Peyer's patch (tissue), 4 donors: ENCODE measurements at regions not wholly inside any gene's neighbourhood (a gene's known extent, or its start where the extent isn't known, plus 50 kb on each side); places are given as distances from the start of the nearest gene placed in this dataset.
"Not testable (repeated sequence)": the region's sequence is repeated elsewhere in the genome, so short reads cannot be mapped to it uniquely, and the experiment has no call there.

Source experiments
- DNase-seq, 3 donors: peaks; one replicate each; pipeline ENCODE4 v3.0.0-alpha.2; 2017 to 2019
- H3K27ac ChIP-seq, 4 donors: fragments of 200-600 bp; sonication (generic); one replicate each; pipeline ENCODE4 v1.5.1; 2016 to 2019
- H3K27me3 ChIP-seq, 2 donors: fragments of 200-600 bp; sonication (generic); one replicate each; pipeline ENCODE4 v1.5.1; 2019
- H3K36me3 ChIP-seq, 3 donors: fragments of 200-600 bp; sonication (generic); one replicate each; pipeline ENCODE4 v1.5.1; 2016 to 2019
- H3K4me1 ChIP-seq, 4 donors: fragments of 200-600 bp; sonication (generic); one replicate each; pipeline ENCODE4 v1.5.1; 2016 to 2019
- H3K4me3 ChIP-seq, 4 donors: fragments of 200-600 bp; sonication (generic); 1 replicate in 3 of 4; 2 replicates in 1 of 4; pipeline ENCODE4 v1.5.1; 2016 to 2019; ENCODE audit warnings: mild to moderate bottlenecking in 1 of 4
- H3K9me3 ChIP-seq, 4 donors: fragments of 200-600 bp; sonication (generic); one replicate each; pipeline ENCODE4 v1.5.1; 2016 to 2019; ENCODE audit warnings: mild to moderate bottlenecking in 1 of 4
- POLR2A ChIP-seq, 2 donors: fragments of 450-650 bp; IDR thresholded peaks; one replicate each; pipeline ENCODE4 v1.5.1; 2017; ENCODE audit warnings: antibody characterized with exemption in 2 of 2, mild to moderate bottlenecking in 2 of 2, moderate library complexity in 2 of 2
- TF ChIP-seq, protein P1 (sequence below), 6 experiments: fragments of 450-650 bp in 4 of 6; fragments of 200-600 bp in 2 of 6; sonication (generic) in 1 of 6; IDR thresholded peaks; one replicate each; pipeline ENCODE4 v1.5.1; 2017 to 2019; ENCODE audit warnings: antibody characterized with exemption in 6 of 6, mild to moderate bottlenecking in 3 of 6, moderate library complexity in 1 of 6

DNA sequence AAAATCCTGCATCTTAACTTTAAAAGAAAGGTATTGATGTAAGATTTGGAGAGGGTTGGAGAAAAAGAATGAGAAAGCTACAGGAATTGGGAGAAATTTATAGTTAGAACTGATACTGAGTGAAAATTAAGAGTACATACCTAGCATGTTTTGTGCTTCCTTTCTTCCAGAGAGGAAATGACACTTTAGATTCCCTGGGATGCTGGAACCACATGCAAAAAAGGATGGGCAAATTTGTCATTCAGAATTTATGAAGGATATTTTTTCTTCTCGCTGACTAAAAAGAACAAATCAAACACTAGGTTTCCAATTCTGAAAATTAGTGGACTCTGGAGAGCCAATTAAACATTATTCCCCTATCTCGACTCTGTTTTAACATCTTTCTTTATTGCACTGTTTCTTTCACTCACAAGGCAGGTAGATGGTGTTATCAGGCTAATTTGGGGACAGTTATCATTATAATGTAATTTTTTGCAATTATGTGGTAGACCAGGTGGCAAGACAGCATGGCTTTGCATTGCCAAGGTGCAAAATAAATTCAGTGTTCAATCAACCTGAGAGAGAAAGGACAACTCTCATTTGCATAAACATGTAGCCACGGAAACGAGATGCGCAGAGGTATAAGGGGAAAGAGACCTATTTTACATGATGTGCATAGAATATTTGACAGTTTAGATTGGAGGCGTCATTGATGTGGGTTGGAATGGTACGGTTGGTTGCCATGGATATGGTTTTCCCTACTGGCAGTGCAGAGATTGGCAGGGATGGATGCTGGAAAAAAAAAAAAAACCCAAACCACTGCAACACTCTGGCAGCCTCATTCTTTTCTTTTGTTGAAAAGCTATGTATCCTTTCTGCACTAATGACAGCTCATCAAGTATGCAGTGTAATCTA lies 320.4 kb upstream of the CCNH start:
- no peak for DNase-seq
- Histone ChIP-seq H3K9me3 (no peaks in the 10 kb centered on the region), H3K36me3 (no peaks in the 10 kb centered on the region), H3K27me3 (no peaks in the 10 kb centered on the region), H3K4me1 (no peaks in the 10 kb centered on the region), H3K27ac (no peak overlapping the region), H3K4me3 (no peak overlapping the region)
- TF ChIP-seq POLR2A (IDR thresholded peaks at IDR 0.05) = no peak
- TF ChIP-seq, protein P1, sequence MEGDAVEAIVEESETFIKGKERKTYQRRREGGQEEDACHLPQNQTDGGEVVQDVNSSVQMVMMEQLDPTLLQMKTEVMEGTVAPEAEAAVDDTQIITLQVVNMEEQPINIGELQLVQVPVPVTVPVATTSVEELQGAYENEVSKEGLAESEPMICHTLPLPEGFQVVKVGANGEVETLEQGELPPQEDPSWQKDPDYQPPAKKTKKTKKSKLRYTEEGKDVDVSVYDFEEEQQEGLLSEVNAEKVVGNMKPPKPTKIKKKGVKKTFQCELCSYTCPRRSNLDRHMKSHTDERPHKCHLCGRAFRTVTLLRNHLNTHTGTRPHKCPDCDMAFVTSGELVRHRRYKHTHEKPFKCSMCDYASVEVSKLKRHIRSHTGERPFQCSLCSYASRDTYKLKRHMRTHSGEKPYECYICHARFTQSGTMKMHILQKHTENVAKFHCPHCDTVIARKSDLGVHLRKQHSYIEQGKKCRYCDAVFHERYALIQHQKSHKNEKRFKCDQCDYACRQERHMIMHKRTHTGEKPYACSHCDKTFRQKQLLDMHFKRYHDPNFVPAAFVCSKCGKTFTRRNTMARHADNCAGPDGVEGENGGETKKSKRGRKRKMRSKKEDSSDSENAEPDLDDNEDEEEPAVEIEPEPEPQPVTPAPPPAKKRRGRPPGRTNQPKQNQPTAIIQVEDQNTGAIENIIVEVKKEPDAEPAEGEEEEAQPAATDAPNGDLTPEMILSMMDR (IDR thresholded peaks at IDR 0.05) = no peak

DNA sequence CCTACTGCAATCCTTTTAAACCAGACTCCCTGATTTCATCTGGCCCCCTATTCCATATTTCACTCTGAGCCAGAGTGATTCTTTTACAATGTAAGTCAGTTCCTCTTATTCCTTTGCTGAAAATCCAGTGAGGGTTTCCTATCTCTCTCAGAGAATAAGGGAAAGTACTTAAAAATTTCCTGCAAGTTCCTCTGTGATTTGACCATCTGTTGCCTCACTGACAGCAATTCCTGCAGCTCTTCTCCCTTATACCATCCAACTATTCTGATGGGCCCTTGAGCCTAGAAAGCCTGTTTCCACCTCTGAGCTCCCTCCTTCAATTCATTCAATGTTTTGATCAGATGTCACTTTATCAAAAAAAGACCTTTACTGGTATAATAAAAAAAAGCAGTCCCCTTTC lies 317.1 kb upstream of the CCNH start:
- H3K36me3 ChIP-seq = no peaks in the 10 kb centered on the region
- no peaks in the 10 kb centered on the region for H3K4me1 ChIP-seq
- H3K9me3 ChIP-seq = no peaks in the 10 kb centered on the region
- no peak overlapping the region for H3K4me3 ChIP-seq
- H3K27ac ChIP-seq = no peak overlapping the region
- H3K27me3 ChIP-seq = no peaks in the 10 kb centered on the region
- no peak for DNase-seq
- TF ChIP-seq, protein P1 (IDR thresholded peaks at IDR 0.05) = no peak
- no peak for TF ChIP-seq POLR2A (IDR thresholded peaks at IDR 0.05)

DNA sequence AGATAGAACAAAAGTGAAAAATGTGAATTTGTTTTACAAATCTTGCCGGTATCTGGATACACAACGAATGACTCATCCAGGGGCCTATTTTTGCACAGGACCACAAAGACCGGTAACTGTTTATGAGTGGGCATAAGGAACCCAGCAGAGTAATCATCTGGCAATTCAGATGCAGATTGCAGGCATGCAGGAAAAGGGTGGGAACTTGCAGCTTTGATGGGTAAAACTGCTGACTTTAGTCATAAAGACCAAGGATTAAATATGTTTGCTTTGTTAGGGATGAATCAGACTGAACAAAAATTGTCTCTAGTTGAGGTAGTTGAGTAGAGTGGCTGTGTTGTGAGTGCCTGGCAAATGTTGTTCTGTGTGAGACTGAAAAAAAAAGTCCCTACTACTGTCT lies 309.6 kb upstream of the CCNH start:
- DNase-seq = no peak
- no peak for TF ChIP-seq POLR2A (IDR thresholded peaks at IDR 0.05)
- TF ChIP-seq, protein P1 (IDR thresholded peaks at IDR 0.05) = no peak
- no peak overlapping the region for H3K4me3 ChIP-seq
- H3K27ac ChIP-seq = no peak overlapping the region
- H3K9me3 ChIP-seq = no peaks in the 10 kb centered on the region
- H3K4me1 ChIP-seq = no peaks in the 10 kb centered on the region
- no peaks in the 10 kb centered on the region for H3K36me3 ChIP-seq
- no peaks in the 10 kb centered on the region for H3K27me3 ChIP-seq

DNA sequence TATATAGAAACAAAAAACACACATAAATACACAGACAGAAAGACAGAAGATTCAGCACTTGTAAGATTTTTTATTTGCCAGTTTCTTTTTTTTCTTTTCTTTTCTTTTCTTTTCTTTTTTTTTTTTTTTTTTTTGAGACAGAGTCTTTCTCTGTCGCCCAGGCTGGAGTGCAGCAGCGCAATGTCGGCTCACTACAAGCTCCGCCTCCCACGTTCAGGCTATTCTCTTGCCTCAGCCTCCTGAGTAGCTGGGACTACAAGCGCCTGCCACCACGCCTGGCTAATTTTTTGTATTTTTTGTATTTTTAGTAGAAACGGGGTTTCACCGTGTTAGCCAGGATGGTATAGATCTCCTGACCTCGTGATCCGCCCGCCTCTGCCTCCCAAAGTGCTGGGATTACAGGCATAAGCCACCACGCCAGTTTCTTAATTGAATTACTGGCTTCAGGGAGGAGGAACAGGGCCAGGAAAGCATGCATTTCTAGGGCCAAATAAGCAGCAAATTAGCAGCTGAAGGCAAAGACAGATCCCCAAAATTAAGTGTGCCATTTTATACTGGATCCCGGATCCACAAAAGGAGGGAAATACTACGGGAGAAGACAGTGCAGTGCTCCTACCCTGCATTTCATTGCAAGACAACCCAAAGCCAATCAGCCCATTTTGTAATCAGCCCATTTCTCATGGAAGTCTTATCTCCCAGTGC lies 305.6 kb upstream of the CCNH start:
- not testable (repeated sequence) for H3K4me3 ChIP-seq, H3K27ac ChIP-seq, DNase-seq, H3K4me1 ChIP-seq, H3K27me3 ChIP-seq, H3K36me3 ChIP-seq, H3K9me3 ChIP-seq

DNA sequence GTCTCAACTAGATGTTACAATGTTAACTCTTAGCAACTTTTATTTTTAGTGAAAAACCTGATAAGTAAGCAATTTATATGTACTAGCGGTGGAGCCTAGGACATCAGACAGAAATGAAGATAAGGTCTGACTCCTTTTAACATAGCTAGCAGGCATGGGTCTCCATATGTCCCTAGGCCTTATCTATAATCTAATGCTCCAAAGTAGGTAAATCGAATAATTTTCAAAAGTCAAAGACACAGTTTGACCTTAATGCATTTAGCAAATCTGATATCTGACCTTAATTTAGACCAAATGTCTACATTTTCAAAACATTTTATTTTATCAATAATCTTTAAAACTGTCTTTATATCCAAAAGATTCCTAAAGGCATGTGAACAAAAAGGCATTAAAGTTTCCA lies 305.0 kb upstream of the CCNH start:
- no peaks in the 10 kb centered on the region for H3K9me3 ChIP-seq
- H3K36me3 ChIP-seq = no peaks in the 10 kb centered on the region
- no peaks in the 10 kb centered on the region for H3K27me3 ChIP-seq
- H3K4me3 ChIP-seq = no peak overlapping the region
- DNase-seq = no peak
- TF ChIP-seq, protein P1 (IDR thresholded peaks at IDR 0.05) = no peak
- no peak for TF ChIP-seq POLR2A (IDR thresholded peaks at IDR 0.05)
- H3K4me1 ChIP-seq = no peaks in the 10 kb centered on the region
- H3K27ac ChIP-seq = no peak overlapping the region

DNA sequence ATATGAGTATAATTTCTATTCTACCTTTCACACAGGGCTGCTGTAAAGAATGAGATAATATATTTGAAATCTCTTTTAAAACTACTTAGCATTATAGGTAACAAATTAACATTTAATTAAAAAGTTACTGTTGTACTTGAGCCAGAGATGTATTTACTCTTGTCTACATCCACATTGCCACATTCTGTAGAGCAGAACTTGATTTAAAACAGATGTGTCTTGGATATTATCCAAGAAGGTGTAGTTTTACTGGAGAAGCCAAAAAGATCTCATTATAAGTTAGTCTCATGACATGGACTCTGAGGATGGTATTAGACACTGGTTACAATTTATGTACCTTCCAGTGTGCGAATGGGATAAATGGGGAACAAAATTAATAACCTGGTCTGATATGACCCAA lies 293.1 kb upstream of the CCNH start:
- Histone ChIP-seq H3K4me3 (no peak overlapping the region), H3K4me1 (no peaks in the 10 kb centered on the region), H3K27me3 (no peaks in the 10 kb centered on the region), H3K27ac (no peak overlapping the region), H3K36me3 (no peaks in the 10 kb centered on the region), H3K9me3 (no peaks in the 10 kb centered on the region)
- DNase-seq = no peak
- no peak for TF ChIP-seq POLR2A (IDR thresholded peaks at IDR 0.05)
- TF ChIP-seq, protein P1 (IDR thresholded peaks at IDR 0.05) = no peak
